ENCODE measurements at regions not wholly inside any gene's neighbourhood (a gene's known extent, or its start where the extent isn't known, plus 50 kb on each side); places are given as distances from the start of the nearest gene placed in this dataset.

DNA sequence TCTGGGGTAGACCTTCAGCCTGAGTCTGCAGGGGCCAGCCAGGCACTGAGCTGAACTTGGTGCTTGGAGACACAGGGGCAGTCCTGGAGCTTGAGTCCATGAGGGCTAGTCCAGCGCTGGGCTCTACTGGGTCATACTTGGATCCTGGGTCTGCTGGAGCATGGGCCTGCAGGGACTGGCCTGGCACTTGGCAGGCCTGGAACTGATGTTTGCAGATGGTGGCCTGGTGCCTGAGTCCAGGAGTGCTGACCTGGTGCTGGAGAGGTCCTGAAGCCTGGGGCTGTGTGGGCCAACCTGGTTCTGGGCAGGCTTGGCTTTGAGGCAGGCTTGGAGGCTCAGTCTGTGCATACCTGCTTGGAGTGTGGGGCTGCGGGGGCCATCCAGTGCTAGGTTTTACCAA lies 143.4 kb upstream of the DSCAM start:
- no peak for DNase-seq

DNA sequence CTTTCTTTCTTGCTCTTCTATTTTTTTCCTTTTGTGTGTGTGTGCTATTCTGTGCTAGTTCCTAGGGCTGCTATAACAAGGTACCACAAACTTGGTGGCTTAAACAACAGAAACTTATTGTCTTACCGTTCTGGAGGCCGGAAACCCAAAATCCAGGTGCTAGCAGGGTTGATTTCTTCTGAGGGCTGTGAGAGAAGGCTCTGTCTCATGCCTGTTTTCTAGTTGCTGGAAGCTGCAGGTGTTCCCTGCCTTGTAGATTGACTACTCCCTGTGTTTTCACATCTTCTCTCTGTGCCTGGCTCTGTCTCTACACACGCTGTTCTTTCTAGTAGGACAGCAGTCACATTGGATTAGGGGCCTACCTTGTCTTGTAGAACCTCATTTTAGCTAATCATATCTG lies 150.9 kb upstream of the DSCAM start:
- DNase-seq = no peak

DNA sequence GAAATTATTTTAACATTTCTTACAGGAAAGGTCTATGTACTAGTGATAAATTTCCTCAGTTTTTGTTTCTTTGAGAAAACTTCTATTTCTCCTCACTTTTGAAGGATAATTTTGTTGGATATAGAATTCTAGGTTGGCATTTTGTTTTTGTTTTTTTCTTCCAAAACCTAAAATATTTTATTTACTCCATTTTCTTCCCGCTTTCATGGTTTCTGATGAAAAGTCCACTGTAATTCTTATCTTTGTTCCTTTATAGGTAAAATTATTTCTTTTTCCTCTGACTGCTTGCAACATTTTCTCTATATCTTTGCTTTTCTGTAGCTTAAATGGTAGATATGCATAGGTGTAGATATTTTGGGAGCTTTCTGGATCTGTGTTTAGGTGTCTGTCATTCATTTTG lies 153.9 kb upstream of the DSCAM start:
- no peak for DNase-seq

DNA sequence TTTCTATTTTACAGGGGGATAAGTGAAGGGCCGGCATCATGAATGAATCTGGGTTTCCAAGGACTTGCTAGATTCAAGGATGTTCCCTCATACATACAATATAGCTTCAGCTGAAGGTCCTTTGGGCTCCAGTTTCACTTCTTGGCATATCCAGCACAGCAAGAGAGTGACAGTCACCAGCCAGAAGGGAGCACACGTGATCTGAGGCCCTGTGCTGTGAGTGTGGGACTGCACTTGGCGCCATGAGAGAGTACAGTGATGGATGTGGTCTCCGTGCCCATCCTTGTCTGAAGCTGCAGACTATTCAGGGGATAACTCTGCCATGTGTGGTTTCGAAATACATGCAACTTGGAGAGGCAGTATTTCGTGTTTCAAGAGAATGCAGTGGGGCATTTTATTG lies 159.7 kb upstream of the DSCAM start:
- no peak for DNase-seq

DNA sequence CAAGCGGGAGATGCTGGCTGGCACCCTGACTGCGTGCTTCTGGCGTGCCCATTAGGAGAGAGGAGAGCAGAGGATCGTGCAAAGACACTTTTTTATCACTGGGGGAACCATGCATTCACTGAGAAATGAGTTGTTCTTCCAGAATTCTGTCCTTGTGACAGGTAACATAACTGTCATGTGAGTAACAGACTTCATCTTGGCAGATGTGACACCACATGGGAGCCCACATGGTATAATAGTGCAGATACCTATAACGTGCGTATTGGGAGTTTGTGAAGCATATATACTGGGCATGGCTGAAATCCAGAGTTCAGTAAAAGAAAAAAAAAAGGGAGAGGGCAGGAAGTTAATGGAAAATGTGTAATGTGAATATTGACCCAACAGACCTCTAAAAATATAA lies 159.6 kb upstream of the BACE2 start:
- no peak for DNase-seq

DNA sequence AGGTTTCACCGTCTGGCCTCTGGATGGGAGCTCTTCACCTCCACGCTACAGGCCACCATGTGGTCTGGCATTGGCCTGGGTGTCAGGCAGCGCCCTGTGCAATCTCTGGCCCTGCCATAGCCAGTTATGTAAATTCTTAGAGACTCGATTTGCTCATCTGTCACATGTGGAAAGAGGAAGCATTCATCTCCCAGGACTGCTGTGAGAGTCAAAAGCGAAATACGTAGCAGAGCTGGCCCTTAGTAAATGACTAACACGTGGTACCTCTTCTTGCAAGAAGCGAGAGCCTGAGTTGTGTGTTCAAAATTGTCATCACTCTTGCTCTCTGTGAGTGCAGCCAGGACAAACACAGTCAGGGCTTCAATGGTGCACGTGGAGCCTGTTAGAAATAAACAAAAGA lies 159.0 kb upstream of the BACE2 start:
- DNase-seq = no peak

DNA sequence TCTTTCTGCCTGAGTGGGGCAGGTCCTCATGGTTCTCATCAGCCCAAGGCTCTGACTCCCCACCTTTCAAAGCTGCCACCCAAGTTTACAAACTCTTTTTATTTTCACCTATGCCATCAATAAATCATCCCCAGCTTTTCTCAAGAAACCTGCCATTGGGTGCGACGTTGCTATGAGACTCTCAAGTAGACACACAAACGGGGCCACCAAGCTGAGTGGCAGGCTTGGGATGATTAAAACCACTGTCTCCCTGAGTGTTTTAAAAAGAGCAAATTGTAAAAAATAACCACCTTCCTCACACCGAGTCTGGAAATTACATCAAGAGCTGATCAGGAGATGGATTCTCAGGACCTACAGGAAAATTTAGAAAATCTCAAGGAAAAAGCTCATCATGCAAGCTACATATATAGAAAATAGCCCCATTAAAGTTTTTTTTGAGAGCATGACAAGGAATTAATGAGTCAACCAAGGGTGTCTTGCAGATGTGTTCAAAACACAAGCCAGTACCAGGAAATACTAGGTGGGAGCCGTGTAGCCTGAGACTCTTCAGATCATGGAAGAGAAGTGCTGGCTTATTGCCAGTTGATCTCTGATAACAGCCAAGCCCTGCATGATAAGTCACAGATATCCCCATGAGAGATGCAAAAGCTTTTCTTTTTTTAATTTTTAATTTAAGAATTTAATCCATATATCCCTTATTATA lies 158.4 kb upstream of the BACE2 start:
- no peak for DNase-seq

DNA sequence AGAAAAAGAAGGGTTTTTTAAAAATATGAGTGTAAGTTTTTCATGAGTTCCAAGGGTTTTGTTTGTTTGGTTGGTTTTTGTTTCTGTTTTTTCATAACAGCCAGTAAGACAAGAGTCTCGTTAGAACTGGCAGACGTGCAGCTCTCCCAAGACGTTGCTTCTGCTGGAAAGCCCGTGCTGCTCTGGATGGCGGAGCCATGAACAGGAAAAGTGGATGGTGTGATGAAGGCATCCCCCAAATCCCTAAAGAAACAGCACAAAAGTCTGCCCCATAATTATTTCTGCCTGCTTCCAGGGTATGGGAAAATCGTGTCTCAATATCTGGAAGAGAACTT lies 157.9 kb upstream of the BACE2 start:
- no peak for DNase-seq

DNA sequence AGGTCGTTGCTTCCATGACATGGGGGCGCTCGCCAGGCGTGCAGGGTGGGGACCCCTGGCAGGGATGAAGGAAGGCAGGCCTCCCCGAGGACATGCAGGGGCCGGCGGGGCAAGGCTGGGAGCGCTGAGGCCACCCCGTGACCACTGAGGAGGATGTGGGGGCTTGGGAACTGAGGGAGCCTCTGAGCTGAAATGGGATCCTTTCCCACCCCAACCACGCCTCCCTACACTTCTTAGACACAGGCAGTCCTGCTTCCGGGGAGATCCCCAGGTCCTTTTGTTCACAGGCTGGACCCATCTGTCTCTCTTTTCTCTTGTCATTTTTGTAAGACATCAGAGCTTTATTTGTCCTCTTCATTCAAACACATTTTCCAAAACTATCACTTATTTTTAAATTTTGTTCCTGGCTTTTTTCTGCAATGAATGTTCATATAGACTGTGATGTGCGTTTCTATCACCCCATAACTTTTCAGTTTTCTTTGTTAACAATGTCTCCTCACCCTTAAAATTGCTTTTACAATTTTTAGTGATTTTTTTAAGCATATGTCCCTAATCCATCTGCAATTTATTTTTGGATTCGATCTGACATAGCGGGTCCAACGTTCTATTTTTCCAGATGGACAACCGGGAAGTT lies 156.7 kb upstream of the BACE2 start:
- DNase-seq = no peak

DNA sequence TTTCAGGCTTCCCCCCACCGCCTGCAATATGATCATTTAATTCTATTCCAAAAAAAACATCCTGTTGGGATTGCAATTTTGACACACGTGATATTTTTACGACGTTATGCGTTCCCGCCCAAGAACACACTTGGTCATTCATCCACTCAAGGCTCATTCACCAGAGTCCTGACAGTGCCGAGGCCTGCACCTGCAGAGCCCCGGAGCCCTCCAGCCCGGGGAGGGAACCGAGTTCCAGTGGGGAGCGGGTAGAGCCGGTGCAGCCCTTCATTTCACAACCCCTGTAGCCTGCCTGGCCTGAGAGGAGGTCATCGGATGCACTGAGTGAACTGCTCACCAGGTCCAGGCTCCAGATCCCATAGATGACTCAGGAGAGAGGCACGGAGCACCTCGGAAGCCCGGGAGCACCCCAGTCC lies 156.0 kb upstream of the BACE2 start:
- DNase-seq = no peak

DNA sequence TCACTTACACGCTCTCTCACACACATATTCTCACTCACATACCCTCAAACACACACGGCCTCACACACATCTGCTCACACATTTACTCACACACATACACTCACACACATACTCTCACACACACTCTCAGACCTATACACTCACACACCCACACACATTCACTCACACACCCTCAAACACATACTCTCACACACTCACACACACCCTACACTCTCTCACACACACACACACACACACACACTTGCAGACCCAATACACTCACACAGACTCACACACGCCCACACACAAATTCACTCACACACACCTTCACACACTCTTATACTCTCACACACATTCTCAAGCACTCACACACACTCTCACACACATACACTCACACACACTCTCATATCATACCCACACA lies 155.5 kb upstream of the BACE2 start:
- no peak for DNase-seq

DNA sequence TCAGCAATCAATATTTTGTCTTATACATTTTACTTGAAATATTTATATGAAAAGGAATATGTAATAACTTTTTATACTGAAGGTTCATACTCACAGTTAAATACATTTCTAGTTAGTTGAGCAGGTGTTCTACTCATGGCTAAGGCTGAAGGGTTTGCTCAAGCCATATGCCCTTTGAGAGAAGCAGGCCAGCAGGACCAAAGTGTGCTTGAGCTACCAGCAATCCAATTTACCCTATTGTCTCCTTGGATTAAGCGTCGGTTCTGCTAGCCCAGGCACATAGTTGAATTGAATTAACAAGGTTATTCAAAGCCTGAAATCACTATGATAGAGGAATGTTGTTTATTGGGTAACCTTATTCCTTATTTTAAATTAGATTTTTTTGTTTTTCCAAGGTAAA lies 151.5 kb upstream of the BACE2 start:
- no peak for DNase-seq

DNA sequence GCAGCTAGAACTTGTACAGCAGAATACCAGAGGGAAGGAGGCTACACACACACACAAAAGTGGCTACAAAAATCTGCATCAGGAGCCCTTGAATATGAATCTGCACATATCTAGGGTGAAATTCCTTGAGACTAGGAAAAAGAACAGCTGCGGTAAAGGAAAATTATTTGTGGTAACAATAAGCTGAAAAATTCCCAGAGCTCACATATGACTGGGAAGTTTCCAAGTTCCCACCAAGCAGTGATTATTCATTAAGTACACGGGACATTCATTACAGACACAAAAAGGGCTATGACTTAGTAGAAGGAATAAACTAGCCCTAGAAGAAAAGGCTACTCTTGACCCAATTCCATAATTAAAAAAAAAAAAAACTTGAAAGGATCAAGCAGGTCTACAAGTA lies 149.5 kb upstream of the BACE2 start:
- DNase-seq = no peak

DNA sequence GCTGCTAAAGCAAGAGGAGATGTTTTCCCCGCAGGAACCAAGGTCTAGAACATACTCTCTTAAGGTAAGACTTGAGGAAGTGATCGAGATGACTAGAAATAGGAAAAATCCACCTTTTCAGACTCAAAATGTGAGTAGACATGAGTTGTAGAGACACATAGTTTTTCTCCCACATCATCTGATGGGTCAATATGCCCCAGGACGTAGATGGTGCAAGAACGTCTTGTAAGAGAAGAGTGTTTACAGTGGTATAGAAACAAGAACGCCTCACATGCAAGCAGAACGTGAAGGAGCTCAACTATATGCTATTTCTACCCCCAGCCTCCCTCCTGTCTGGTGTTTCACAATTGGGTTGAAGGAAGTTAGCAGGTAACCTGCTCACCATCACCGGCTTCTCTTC lies 144.0 kb upstream of the BACE2 start:
- no peak for DNase-seq

DNA sequence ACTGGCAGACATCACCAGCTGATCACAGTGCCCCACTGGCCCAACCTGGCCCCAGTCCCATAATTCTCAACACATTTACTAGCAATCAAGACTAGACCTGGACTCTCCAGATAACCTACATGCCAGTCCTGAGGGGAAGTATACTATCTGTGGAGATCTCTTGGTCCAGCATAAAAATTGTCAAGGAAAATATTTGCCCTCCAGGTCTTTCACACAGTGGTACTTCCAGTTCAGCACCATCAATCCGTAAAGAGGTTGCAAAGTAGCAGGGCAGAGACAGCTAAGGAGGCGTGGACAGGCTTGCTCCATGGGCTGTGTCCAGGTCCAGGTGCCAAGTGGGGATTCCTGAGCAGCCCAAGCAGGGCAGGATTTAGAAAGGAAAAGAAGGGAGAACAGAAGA lies 143.6 kb upstream of the BACE2 start:
- no peak for DNase-seq

DNA sequence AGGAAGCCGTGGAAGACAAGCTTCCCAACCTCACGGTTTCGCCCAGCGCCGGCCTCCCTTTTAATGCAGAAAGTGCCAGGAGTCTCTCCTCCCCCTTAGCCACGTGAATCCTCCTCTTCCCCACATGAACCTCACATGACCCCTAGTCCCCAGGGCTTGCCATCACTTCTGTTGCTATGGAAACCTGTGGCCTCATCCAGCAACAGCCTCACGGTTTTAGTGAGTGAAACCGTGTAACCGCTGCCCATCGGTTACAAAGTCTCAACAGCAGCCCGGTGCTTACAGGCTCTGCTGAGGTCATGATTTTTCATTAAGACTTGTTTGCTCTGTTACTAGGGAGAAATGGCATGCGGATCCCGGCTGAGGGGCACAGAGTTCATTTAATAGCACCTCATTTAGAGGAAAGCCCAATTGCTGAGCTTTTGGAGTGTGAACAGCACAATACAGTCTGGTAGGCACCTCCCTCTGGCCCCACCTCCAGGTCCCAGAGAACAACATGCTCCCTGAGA lies 143.2 kb upstream of the BACE2 start:
- DNase-seq = no peak

DNA sequence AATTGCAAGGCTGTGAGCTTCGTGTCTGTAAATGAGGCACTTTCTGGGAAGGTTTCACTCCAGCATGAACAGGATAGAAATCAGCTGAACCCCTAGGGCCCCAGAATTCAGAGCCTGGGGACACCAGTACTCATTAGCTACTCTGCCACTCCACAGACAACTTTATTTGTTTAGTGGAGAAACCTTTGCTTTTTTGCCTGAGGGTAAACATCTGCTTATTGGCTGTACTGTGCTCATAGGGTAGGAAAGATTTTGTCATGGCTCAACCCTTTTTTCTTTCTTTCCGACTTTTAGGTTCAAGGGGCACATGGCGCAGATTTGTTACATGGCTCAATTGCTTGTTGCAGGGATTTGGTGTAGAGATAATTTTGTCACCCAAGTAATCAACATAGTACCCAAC lies 138.4 kb upstream of the BACE2 start:
- no peak for DNase-seq

DNA sequence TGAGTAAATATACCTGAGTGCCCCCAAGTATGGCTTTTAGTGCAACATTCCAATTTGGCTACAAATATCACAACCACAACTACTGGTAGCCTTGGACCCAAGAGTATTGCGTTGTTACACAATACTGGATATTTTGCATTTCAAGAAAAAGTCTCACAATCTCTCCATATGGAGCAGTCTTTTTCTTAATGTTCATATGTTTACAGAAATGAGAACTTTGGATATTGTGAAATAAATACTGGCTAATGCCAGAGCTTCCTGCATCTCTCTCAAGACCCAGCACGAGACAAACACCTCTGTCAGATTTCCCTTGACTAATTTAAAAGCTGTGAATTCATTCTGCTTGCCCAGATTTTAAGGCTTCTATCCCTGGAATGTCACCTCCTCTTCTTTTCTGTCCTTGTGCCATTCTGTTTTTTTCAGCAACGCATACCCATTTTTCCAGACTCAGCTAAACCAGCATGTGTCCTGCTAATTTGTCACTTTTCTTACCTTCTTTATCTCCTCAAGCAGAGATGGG lies 136.2 kb upstream of the BACE2 start:
- no peak for DNase-seq

DNA sequence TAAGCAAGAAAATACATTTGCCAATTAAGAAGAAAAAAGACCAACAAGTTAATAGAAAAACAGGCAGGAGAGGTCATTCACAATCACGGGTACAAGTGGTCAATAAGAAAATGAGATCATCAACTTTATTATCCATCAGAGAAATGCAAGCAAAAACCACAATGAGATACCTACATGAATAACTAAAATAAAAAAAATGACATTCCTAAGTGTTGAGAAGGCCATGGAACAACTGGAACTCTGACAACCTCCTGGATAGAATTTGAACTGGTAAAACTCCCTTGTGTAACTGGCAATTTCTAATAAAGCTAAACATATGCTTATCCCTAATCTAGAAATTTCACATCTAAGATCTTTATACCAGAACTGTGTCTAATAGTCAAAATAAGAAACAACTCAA lies 135.4 kb upstream of the BACE2 start:
- DNase-seq = no peak

DNA sequence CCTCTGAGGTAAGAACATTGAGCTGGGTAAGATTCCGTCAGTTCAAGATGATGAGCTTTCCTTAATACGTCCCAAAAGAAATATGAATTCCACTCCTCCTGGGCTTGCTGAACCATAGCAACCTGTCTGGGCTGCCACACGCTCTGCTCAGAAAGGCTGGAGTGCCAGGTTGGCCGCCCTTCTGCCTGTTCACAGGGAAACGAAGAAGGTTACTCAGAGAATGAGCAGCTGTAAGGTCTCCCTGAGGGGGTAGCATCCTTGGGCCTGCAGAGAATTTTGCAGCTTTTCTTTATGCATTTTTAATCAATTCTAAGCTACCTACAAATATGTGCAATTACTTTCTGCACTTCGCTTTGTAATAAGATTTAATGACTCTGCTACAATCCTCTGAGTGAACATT lies 130.7 kb upstream of the BACE2 start:
- no peak for DNase-seq

DNA sequence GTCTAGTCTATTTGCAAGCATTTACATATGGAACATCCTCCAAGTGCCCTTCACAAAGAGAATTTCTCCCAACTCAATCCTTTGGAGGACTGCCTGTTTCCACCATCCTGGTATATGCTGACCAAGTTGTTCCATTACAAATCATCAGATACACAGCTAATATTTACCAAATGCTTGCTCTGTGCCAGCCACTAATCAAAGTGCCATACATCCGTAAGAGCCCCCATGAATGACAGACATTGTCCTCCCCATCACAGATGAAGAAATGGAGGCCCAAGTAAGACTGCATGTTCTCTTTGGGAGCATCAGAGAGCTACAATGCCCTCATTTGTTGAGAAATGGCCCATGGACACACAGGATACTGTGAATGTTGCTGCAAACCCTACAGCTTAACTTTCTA lies 130.0 kb upstream of the BACE2 start:
- no peak for DNase-seq

DNA sequence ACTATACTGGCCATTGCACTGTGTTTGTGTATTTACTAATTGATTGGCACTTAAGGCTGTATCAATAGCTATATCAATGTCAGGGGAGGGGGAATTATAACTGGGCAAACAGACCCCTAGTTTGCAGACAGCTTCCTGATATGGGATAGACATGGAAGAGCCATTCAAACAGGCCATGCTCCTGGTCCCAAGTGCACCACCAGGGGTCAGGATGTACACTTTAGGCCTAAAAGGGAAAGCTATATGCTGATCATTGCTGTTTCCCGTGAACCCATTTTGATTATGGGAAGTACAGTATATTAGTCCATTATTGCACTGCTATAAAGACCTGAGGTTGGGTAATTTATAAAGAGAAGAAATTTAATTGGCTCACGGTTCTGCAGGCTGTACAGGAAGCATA lies 124.9 kb upstream of the BACE2 start:
- DNase-seq = no peak

DNA sequence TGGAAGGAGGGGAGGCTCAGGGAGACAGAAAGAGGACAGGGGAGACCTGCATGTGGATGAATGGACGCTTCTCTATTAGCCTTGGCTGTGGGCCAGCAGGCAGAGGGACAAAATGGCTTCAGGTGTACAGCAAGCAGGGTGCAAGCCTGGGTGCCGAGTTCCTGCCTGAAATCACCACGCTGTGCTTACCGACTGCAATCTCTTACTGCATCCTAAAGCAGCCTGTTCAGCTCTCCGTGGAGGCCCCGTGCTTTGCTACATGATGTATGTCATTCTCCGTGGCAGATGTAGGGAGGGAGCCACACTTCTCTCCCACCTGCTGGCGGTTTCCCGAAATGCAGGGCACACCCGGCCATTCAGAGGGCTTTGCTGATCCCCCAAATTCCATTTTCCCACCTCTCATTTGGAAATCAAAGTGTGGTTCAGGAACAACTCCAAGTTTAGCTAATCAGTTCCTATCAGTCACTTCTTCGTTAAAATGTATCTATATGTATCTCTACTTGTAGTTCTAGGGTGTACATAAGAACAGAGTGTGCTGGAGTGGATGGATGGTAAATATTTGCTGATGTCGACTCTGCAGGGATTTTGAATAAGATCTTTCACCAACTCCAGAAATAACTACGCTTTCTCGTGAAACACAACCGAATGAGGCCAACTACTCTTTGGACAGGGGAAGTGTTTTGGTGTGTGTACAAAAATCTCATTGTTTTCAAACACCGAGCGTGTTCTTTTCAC lies 122.3 kb upstream of the BACE2 start:
- DNase-seq = no peak

DNA sequence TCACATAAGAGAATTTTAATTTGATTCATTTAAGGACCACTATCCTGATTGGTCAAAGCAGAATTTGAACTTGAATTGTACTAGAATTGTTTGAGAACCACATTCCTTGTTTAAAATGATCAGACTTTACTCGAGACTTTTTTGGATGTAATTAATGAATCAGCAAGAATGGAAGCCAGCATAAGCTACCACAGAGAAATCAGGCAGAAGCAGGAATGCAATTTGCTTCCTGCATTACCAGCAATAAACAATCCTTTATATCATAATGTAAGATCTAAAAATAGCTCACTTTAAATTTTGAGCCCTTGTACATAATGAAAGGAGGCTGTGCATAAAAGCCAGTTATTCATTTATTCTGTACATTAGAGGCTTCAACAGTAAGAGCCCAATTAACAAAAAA lies 119.8 kb upstream of the BACE2 start:
- DNase-seq = no peak
